GF-D8 (cell line): ENCODE measurements at regions not wholly inside any gene's neighbourhood (a gene's known extent, or its start where the extent isn't known, plus 50 kb on each side); places are given as distances from the start of the nearest gene placed in this dataset.
"Not testable (repeated sequence)": the region's sequence is repeated elsewhere in the genome, so short reads cannot be mapped to it uniquely, and the experiment has no call there.

Source experiments
- DNase-seq: peaks from one replicate; lab custom pipeline; 2025; lab: John Stamatoyannopoulos, UW

DNA sequence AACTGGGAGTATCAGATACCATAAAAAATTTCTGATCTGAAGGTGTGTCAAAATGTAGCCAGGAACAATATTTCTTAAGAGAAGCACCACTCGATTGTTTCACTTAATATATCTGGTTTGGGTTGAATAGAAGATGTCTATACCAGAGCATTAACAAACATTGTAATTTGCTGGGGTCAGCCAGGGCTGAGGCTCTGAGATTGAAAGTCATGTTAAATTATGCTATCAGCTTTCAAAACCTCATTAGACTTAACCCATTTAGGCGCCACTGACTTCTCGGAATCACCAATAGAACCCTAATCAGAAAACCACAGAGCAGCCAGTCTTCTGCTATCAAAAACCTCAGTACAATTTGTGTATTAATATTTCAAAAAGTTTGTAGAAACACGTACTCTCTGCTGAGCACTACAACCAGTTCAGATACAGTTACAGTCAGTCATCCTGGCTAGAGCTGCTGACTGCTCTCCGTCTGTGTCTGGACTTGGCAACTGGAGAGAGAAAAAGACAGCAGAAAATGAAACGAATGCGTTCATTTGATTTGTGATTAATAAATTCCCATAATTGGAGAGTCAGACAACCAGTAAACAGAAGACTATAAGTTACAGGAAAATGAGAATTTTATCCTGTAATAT, 848.6 kb upstream of the PABPC4L start:
- DNase-seq, result no peak

DNA sequence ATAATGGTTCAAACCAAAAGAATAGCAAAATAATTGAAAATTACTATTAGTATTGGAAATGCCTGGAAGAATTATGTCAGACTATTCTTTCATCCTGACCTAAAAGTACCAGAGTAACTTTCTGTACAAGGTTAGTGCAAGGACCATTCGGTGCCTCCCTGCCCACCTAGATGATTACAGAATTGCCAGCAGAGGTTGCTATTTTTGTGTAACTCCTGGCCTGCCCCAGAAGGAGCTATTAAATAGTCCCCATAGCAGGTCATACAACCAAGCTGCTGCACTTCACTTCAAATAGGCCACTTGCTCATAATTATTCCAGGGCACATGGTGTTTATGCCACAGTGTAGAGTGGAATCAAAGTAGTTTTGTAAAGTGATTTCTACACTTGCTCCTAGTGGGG, 831.1 kb upstream of the PABPC4L start:
- DNase-seq, result no peak

DNA sequence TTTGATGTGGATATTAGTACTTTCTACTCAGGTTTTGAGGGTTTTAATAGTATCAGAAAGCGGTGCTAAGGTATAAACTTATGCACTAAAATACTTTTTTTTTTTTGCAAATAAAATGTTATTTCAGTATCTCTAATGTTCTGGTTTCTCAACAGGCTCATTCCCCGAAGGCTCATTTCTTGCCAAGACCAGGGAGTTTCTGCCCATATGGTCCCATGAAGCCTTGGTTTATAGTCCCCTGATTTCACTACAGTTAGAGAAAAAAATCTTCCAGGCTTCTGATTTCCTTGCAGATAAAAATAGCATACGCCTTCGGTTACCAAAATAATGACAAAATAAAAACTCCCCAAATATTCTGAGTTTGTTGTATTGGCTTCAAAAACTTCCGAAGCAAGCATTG, 814.2 kb upstream of the PABPC4L start:
- no peak for DNase-seq

- no peak for DNase-seq
Measured at GRCh38 chr4:135007400-135007799, 805.8 kb upstream of the PABPC4L start.

- DNase-seq, result no peak
Measured at GRCh38 chr4:134999169-134999568, 797.6 kb upstream of the PABPC4L start.

GRCh38 chr4:134961963-134962362, 760.4 kb upstream of the PABPC4L start:
- DNase-seq, result no peak

DNA sequence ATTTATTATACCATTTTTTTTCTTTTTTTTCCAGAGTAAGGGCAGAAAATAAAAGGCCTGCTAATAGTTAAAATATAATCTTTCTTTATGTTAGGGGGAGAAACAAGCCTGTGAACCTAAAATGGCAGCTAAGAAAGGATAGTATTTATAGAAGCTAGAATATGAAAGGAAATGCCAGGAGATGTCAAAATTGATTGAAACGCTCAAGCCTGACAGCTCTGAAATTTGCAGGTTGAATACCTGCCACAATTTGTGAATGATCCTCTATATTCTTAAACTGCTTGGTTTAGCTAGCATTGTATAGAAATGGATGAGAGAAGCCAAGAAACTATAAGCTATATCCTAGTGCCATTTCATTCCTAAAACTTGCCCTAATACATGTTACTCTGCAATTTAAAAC, 757.3 kb upstream of the PABPC4L start:
- no peak for DNase-seq

- DNase-seq, result no peak
Measured at GRCh38 chr4:134955059-134955458, 753.5 kb upstream of the PABPC4L start.

DNA sequence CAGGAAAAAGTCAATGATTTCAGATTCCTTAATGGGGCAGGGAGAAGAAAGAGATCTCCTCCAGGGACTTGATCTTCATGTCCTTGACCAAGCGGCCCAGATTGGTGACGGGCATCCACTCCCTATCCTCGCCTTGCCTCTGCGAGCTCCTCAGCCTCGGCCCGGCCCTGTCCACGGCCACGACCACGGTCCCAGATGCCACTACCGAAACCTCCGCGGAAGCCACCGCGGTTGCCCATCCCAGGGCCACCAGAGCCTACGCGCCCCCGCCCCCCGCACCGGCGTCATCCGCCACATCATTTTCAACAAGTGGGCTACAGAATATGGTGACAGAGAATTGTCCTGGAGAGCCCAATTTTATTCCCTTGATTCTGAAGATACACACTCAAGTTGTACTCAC, 751.2 kb upstream of the PABPC4L start:
- DNase-seq, result no peak

GRCh38 chr4:134952305-134952704, 750.7 kb upstream of the PABPC4L start:
- no peak for DNase-seq

- no peak for DNase-seq
Measured at GRCh38 chr4:134948110-134948642, 746.6 kb upstream of the PABPC4L start.

DNA sequence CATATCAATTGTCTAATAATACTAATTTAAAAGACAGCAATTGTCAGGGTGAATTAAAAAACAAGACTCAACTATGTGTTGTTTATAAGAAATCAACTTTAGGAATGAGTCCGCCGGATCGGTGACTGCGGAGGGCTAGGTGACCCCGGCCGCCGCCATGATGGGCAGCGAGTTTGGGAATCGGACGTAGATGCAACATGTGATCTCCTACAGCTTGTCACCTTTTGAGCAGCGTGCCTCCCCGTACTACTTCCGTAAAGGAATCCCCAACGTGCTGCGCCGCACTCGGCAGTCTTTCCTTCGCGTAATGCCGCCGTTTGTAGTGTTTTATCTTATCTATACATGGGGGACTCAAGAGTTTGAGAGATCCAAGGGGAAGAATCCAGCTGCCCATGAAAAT, 742.5 kb upstream of the PABPC4L start:
- no peak for DNase-seq

GRCh38 chr4:134936014-134936413, 734.4 kb upstream of the PABPC4L start:
- DNase-seq, result no peak

DNA sequence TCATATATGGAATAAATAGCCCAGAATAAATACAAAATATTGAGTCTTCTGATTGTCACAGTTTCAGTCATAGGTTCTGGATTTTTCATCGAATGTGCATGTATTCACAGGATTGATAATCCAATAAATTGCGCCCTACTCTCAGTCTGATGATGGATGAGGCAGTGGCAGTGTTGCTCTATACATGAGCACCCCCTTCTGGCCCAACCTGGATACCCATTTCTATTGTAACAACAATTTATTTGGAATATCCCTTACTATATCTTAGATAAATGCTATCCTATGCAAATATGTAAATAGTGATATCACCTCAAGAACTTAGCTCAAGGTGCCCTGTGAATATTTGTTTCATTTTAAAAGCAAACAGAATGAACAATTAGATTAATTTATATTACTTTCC, 733.7 kb upstream of the PABPC4L start:
- no peak for DNase-seq

- DNase-seq, result no peak
Measured at GRCh38 chr4:134934036-134934808, 732.6 kb upstream of the PABPC4L start.

- DNase-seq, result no peak
Measured at GRCh38 chr4:134915355-134915754, 713.8 kb upstream of the PABPC4L start.

GRCh38 chr4:134914250-134914649, 712.7 kb upstream of the PABPC4L start:
- DNase-seq, result not testable (repeated sequence)

GRCh38 chr4:134911941-134912340, 710.4 kb upstream of the PABPC4L start:
- no peak for DNase-seq

DNA sequence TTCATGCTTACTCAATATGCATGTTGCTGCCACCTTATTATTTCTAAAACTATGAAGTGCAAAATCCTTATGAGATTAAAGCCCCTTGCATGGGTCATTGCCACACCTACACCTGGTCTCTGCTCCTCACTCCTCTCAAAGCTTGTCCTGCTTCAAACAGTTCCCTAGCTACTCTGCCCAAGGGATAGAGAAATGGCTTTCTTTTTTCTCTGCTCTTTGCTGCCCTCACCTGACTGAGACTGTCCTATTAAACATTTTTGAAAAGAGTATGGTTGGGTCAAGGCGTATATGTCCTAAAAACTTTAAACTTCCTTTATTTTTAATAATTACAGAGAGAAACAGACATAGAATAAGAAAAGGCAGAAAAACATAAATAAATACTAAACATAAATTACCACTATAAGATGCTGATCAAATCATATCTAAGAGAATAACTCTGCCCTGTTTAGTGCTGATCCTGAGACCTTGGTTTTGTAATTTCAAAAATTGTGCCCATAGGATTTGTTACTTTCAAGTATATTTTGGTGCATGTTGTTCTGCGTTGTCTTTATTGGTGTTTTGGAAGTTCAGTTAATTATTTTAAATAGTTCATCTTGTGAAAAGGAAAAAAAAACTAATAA, 704.9 kb upstream of the PABPC4L start:
- no peak for DNase-seq

DNA sequence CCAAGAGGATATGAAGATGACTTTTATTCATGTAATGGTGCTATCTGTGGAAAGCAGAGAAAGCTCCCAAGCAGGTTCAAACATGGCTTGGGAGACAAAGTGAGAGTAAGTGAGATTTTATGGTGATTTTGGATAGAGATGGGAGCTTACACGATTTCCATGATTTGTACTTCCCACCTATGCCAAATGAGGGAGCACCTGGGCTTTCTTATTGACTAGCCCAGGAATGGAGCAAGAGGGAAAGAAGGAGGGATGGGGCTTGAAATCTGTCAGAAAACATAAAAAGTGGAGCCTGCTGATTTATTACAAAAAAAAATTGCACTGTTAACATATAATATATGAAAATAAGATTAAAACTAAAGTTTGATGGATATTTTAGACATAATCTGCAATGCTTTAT, 703.5 kb upstream of the PABPC4L start:
- no peak for DNase-seq

DNA sequence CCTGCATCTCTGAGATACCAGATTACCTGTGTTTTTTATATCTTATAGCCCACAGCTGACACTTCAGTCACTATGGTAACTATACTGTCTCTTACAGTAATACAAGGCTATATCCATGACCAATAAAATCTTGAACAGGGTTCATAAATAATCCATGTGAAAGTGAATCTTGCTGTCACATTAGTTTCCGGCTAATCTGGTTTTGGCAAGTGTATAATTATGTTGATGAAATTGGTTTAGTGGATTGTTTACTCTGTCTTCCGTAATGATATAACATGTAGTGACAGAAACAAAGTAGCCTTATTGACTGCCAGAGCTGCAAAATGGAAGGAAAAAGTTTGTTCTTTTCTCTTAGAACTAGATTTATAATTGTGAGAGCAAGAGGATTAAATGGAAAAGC, 686.6 kb upstream of the PABPC4L start:
- DNase-seq, result no peak

DNA sequence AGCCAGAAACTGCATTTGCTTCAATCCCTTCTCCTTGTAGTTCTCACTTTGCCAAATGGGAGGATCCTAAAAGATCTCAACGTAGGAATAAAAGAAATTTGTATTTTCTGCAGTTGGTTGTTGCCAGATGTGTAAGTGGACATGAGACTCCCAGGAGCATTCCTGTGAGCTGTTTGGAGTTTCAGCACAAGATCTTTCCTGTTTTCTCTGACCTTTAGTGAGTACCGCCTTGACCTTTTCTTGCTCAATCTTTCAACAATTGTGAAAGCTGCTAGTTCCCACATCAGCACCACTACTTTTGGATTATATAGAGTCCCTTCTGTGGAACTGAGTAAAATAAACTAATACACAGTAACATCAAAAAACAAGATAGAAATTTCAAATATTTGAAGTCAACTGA, 683.8 kb upstream of the PABPC4L start:
- DNase-seq, result no peak

- DNase-seq, result no peak
Measured at GRCh38 chr4:134883831-134884449, 682.4 kb upstream of the PABPC4L start.
